Activated CD4-positive, CD25-positive, alpha-beta regulatory T cell treated with anti-CD3 and anti-CD28 coated beads, Interleukin-2, amount 50 U/mL, for 72 hours (primary cell): ENCODE measurements at regions not wholly inside any gene's neighbourhood (a gene's known extent, or its start where the extent isn't known, plus 50 kb on each side); places are given as distances from the start of the nearest gene placed in this dataset.
"Not testable (repeated sequence)": the region's sequence is repeated elsewhere in the genome, so short reads cannot be mapped to it uniquely, and the experiment has no call there.

ENCODE experiments used
- DNase-seq: peaks from one replicate; pipeline ENCODE4 v3.0.0; 2021

DNA sequence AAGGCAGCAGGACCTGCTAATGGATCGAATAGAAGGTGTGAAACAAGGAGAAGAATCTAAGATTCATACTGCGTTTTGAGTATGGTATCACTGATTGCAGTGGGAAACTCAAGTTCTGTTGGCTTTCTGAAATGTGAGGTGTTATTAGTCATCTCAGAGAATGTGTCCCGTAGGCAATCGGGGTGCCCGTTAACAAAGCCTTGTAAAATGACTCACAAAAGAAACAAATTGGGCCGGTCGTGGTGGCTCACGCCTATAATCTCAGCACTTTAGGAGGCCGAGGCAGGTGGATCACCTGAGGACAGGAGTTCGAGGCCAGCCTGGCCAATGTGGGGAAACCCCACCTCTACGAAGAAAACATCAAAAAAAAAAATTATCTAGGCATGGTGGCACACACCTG is 118.2 kb upstream of the C7orf33 start:
- DNase-seq: no peak

DNA sequence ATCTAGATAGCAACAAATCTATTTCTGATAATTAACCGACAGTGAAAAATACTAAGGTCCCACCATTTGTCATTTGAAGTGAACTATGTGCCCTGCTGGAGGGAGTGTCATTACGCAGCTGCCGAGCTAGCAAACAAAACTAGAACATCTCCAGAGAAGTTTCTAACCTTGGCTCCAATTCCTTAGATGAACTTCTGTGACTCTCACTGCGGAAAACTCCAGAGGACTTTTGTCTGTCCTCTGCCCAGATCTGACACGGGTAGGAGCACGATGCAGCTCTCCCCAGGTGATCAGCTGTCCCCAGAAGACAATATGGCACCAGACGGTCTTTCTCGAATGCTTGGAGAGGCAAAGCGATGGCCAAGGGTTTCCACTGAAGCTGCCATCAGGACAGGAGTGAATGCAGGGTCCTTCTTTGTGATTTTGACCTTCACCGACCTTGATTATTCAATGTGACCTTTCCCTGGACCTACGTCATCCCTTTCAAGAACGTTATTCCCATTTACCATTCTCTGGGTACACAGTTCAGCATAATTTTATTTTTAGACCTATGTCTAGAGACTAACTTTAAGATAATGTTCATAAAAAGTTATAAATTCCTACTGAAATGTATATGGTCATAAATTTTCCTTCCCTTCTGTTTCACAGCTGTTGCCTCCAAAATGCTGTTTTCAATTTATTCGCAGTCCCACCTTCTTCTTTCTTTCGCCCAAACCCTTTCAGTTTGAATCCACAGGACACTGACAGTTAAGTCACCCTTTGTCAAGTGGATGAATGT is 116.7 kb upstream of the C7orf33 start:
- no peak for DNase-seq

DNA sequence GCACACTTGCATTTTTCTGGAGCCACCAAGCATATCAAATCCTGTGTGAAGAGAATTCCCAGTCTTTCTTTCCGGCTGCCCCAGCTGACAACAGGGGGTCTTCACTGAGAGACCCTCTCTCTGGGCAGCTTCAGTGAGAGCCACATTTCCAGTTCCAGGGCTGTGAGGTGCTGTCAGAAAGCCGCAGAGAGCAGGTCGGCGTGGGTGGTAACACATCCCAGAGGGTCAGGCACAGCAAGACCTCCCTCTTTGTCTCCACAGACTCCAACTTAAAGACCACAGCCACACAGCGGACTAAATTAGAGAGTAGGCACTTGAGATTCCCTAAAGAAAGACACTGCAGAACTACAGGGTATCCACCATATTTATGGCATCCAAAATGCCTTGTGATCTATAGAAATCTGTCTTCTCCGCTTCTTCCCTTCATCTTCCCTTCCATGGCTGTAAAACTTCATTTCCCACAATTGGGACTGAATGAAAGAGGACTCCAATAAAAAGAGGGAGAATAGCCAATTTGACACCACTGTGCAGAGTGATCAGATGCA is 116.0 kb upstream of the C7orf33 start:
- no peak for DNase-seq

DNA sequence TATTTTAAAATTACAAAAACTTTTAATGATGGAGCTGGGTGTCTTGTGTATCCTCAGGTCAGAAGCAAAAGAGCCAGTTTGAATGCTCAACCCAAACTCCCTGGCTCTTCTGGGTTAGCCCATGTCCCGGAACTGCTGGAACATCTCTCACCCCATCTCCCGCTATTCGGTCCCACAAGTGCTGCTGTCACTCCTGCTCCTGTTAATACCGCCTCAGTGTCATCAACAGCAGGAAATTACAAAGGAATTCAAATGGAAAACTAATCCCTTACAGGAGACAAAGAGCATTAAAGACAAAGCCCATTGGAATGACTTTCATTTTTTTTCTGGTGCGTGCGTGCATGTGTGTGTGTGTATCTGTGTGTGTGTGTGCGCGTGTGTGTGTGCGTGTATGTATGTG is 112.0 kb upstream of the C7orf33 start:
- DNase-seq: no peak

DNA sequence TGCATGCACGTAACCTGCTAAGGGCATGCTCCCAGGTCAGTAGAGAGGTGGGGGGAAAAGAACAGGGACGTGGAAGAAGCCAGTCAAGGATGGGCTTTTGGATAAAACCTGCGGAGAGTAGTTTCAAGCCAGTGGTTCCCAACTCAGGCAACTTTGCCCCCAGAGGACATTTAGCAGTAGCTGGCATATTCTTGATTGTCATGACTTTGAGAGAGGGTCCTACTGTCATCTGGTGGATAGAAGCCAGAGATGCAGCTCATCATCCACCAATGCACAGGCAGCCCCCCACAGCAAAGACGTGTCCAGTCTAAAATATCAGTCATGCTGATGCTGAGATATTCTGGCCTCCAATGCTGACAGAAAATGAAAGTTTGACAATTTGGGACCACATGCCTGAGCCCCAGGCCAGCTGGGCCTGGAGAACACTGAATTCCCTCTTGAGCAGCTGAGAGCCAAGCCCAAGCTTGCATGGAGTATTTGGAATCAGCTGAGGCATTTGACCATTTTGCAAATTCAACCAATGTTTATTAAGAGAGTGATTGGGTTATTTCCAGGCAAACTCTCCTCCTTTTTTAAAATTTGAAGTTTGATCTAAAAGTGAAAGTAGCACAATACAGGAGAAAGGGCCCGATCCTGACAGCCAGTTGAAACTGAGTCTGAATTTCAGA is 110.0 kb upstream of the C7orf33 start:
- DNase-seq: no peak

DNA sequence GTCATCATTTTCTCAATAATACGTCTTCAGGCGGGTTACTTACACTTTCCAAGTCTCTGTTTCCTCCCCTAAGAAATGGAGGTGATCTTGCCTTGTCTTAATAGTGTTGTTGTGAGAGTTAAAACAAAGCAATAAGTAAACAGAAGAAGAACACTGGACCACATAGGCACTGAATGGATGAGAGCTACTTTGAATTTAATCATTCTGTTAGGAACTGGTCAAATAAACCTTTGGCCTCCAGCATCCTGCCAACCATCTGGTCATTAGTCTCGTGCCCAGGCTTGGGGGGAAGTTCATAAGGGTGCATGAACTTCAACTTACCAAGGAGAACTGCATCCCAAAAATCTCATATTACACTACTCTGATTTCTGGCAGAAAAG is 109.4 kb upstream of the C7orf33 start:
- no peak for DNase-seq

DNA sequence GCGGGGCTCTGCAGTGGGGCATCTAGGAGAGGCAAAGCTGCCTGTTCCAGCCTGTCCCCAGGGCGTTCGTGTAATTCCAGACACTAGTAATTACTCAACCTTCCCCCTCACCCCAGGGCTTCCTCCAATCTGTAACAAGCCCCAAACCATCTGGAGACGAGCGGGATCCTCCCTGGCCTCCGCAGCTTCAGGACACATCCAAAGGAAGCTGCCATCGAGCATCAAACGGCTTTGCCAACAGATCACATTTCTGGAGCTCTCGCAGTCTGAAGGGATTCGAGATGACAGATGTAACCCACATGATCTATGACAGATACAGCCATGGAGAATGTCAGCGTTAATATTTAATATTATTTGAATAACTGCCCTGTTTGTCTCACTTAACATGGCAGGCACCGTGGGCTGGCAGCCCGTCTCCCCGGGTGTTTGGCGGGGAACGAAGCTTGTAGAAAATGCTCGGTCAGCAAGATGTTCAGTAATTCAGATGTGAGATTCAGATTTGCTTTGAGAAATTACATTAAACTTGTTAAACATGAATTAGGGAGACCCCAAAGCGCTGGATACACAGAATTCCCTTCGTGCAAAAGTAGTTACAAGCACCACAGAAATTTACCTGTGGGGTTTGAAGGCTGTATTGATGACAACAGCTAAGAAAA is 108.5 kb upstream of the C7orf33 start:
- DNase-seq: no peak

DNA sequence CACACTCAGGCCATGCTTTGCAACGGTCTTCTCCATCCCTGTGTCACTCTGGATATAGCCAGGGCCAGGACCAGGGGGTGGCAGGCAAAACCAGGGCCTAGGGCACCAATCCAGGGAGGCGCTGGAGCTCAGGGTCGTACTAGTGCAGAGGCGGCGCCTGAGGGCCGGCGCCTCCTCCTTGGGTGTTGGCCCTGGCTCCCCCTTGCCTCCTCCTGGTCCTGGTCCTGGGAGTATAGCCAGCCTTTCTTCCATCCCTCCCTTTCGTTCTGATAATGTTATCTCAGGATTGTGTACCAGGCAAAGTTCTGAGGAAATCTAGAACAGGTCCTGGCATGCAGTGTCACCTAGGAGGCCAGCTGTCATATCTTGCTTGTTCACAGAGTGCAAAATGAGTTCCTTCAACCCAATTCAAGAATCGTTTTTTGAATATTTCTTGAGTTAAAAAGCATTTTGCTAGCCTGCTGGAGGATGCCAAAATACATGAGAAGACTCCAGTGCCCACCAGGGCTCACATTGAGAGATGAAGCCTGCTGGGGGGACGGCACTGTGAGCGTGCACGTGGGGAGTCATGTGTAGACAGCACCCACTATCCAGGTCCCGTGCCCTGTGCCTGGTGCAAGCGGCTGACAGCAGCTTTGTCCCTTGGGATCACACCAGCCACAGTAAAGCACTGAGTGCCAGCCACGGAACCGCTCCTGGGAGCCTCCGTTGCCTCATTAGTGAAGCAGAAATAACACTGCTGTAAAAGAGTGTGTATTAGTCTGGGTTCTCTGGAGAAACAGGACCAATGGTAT is 106.9 kb upstream of the C7orf33 start:
- no peak for DNase-seq

DNA sequence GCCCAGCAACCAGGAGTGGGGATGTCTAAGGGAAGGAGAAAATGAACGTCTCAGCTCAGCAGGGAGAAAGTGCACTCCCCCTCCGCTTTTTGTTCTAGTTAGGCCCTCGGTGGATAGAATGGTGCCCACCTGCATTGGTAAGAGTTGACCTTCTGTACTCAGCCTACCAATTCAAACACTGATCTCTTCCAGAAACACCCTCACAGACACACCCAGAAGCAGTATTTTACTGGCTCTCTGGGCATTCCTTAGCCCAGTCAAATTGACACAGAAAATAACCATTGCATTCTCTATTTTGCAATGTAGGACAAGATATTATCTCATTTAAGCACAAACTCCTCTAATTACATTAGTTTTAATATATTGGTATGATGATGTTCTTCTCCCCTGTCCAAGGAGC is 106.1 kb upstream of the C7orf33 start:
- no peak for DNase-seq

DNA sequence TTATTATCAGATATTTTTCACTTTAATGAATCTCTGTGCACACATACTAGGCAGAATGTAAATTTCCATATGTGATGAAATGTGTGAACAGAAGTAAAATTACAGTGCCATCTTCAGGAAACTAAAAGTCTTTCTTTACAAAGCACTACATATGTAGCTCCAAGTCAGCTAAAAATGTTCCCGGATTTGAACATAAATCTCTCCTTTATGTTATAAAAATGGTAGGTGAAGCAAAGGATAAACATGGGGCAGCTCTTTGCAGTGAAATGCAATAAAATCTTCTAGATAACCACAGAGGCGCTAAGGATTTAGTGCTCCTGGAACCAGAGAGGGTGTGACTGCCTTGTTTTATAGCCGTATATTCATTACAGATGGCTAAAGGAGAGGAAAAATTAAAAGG is 104.9 kb upstream of the C7orf33 start:
- no peak for DNase-seq

DNA sequence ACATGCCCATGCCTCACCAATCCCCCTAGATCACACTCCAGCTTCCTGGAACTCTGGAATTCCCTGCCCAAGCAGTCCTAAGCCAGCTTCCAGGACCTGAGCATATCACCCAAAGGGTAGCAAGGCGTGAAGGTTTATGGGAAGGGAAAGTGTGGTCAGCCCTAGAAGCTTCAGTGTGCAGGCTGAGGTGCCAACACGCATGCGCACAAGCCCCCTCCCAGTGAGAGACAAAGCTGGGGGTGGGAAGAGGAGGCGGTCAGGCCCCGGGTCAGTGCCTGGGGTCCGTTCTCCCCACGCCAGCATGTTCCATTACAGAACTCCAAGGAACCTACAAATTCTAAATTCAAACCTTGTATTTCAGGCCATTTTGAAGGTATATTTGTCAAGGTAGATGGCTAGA is 103.6 kb upstream of the C7orf33 start:
- DNase-seq: no peak

DNA sequence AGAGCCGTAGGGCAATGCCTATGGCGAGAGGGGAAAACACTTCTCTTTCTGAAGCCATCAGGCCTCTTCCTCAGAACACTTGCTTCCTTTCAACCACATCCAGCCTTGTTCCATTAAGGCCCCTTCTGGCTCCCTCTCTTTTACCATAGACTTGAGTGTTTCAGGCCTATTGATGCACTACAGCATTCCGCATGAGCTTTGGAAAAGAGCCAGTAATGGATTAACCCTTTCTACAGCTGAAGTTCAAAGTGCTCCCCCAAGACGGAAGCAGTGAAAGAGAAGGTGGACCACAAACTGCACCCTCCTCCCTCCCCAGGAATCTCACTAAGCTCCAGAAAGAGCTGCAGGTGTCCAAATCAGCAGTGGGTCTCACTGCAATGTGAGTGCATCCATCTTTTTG is 102.7 kb upstream of the C7orf33 start:
- no peak for DNase-seq

DNA sequence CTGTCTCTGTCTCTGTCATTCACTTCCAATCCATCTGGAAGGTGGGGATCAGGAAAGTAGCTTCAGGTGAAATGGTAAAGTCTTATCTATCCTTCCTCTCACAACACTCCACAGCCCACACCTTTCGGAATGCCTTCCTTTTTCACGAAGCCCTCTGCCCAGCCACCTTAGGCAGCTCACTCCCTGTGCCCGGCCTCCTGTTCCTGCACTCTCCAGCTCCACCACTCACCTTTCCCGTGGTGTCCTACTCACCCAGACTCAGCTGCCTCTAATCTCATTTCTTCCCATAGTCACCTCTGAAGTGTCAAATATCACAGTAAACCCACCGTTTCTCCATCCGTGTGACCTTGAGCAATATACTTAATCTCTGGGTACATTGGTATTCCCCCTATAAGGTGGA is 100.9 kb upstream of the C7orf33 start:
- no peak for DNase-seq

DNA sequence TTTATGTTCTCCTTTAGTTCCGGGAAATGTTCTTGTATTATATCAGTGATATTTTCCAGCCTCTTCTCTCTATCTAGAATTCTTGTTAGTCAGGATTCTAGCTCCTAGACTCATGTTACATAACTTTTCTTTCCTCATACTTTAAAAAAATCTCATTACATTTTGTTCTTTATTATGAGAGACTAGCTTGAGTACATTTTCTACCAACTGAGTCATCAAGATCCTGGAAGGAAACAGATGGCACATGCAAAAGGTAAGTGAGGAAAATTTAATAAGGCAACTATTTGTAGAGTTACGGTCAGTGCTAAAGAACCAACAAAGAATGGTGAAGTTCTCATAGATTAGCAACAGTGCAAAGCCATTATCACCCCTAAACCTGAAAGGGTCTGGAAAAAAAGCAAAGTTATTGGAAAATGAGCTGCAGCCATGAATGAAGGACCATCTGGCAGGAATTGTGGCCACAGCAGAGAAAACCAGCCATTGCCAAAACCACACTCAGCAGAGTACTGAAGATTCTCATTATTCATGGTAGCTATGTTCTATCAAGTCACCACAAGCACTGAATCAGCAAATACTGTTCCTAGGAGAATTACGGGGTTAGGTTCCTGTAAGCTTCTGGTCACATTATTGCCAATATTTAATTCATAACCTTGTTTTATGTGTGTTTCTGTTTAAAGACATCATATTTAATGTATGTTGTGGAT is 98.3 kb upstream of the C7orf33 start:
- no peak for DNase-seq

DNA sequence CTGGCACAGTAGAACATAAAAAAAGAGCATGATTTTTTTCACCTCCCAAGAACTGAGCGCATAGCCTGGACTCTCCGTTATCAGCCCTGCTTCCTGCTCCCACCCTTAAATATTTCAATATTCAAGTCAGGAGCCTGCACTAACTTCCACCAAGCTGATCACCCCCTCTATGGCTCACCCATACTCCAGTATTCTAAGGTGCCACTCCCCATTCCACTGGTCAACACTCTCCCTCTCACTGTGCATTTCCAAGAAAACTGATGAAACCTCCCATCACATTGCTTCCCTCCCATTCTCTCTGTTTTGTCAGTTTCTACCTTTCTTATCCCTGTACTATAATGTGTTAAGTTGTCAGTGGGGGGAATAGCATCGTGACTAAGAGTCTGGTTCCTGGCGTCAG is 95.0 kb upstream of the C7orf33 start:
- no peak for DNase-seq

DNA sequence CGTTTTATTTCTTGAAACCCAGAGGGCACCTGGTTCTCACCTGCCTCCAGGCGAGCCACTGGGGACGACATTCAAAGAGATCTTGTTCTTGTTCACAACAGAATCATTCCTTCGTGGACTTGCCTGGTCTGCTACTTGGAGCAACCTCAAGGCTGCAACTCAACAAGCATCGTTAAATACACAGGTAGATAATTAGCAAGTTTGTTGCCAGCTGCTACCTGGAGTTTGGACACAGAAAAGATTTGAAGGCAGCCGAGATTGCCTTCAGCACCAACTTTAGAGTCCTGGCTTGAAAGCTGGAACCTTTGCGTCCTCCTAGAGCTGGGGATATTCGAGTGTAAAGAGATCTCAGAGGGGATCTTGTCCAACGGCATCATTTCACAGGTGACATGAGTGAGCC is 89.6 kb upstream of the C7orf33 start:
- DNase-seq: no peak

DNA sequence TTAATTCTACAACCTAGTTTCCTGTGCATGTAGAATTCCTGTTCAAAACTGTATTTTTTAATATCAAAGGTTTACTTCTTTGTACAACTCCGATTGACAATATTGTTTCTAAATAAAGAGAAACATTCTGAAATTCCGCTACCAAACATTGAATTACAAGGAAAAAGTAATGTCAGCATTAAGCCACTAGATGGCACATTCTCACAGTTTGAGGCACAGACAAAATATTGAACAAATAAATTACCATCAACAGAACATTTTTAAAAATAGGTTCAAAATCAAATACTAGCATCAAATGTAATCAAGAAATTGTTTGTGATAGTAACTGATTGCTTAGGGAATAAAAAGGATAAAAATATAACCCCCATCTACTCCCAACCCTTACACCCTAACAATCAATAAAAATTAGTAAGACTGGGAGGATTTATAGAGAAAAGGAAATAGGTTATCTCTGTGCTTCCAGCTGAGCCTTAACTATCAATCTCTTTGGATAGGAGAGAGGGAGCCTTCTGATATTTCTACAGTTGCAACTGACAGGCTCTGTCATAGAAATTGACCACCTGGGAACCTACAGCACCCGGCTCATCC is 86.6 kb upstream of the C7orf33 start:
- no peak for DNase-seq

DNA sequence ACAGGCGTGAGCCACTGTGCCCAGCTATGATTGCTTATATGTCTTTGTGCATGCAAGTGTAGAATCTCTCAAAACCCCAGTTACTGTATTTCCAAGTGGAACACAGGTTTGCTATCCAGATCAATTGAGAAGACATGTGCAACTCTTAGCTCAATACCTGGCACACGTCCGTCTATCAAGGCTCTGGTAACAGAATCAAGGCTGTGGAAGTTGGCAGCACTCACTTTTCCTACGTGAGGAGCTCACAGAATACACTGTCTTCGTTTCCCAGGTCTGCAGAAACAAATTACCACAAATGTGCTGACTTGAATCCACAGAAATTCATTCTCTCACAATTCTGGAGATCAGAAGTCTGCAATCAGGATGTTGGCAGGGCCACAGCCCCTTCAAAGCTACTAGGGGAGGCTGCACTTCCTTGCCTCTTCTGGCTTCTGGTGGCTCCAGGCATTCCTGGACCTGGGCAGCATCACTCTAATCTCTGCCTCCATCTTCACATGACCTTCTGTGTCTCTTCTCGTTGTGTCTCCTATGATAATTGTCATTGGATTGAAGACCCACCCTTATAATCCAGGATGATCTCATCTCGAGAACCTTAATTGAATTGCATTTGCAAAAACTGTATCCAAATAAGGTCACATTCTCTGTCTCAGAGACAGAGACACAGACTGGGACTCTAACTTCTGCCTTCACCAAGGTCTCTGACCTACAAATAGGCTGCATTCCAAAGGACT is 84.8 kb upstream of the C7orf33 start:
- no peak for DNase-seq

DNA sequence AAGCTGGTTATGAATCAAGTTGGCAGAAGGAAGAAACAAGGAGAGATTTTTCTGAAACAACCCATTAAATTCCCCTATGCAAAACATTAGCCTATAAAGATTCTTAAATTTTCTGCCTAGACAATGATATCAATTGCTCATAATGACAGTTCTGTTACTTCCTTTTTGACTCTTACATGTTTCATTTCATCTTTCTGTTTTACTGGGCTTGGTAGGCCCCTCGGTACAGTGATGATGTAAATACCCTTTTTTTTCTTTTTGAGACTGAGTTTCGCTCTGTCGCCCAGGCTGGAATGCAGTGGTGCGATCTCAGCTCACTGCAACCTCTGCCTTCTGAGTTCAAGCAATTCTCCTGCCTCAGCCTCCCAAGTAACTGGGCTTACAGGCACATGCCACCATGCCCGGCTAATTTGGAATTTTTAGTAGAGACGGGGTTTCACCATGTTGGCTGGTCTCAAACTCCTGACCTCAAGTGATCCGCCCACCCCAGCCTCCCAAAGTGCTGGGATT is 83.4 kb upstream of the C7orf33 start:
- DNase-seq: not testable (repeated sequence)

DNA sequence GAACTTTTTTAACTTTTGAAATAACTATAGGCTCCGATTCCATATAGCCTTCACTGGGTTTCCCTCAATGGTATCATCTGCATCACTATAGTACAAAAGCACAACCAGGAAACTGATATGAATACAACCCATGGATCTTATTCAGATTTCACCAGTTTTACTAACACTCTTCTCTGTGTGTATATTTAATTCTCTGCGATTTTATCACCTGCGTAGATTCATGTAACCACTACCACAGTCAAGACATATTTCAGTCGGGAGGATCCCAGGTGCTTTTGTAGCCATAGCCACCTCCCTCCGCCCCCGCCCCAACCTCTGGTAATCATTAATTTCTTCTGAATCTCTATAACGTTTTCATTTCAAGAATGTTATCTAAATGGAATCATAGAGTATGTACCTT is 82.8 kb upstream of the C7orf33 start:
- no peak for DNase-seq

DNA sequence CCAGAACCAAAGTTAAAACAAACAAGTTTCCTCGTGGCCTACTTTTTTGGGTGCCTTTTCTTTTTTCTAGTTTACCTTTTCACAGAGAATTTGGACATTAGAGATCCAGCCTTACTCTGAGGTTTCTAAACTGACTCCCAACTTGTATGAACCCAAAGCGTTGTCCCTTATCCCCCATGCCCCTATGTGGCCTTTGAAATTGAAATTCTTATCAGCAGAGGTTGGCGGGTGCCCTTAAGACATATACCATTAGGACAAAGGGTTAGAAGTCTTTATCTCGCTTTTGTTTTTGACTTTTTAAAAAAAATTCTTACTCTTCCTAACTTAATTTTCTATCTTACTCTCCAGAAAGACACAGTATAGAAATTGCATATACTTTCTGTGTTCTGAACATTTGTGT is 76.3 kb upstream of the C7orf33 start:
- no peak for DNase-seq
